ENCODE measurements at regions not wholly inside any gene's neighbourhood (a gene's known extent, or its start where the extent isn't known, plus 50 kb on each side); places are given as distances from the start of the nearest gene placed in this dataset.

DNA sequence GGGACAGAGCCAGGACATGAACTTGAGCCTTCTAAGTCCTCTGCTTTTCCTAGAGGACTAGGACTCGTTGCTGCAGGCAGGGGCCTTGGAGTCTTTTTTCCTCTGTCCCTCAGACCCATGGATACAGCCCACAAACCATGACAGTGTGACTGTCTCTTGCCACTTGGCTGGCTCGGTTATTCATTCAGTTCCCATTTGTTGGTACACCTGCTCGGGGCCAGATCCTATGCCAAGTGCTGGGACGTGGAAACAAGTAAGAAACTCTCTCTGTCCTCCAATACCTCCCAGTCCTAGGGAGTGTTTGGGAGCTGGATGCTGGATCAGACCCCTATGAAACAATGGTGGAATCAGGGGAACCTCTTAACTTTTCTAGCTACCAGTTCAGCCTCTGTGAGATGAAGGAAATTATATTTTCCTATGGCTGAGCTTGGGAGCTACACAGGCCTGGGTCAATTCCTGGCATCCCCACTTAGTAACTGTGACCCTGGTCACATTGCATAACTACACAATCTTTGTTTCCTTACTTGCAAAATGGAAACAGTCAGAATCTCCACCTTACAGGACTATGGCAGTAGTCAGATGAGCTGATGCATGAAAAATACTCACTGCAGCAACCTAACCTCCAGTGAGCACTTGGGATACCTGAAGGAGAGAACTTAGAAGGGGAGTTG, 106.3 kb upstream of the VRK1 start:
- no peaks in the 10 kb centered on the region for H3K79me2 ChIP-seq (ENCODE audit: insufficient read depth, low read length)
- no peak for TF ChIP-seq CTCF (IDR thresholded peaks at IDR 0.05; ENCODE audit: extremely low read depth, low read depth, low read length)
- no peak overlapping the region for H3K4me3 ChIP-seq (ENCODE audit: insufficient read depth, low read length)
- no peaks in the 10 kb centered on the region for H3K27me3 ChIP-seq (ENCODE audit: insufficient read depth, low read length)
- no peak for DNase-seq (ENCODE audit: insufficient read length, low spot score, missing footprints)
- no peaks in the 10 kb centered on the region for H4K20me1 ChIP-seq (ENCODE audit: insufficient read depth, low read length)
- no peak overlapping the region for H3K4me2 ChIP-seq (ENCODE audit: insufficient read depth, low read length)
- no peaks in the 10 kb centered on the region for H3K9me3 ChIP-seq (ENCODE audit: low read depth, low read length)
- no peak overlapping the region for H3K27ac ChIP-seq (ENCODE audit: low read depth, low read length)
- no peaks in the 10 kb centered on the region for H3K36me3 ChIP-seq (ENCODE audit: insufficient read depth, low read length)
- H2AFZ ChIP-seq (ENCODE audit: low read length): no peak overlapping the region
- H3K4me1 ChIP-seq (ENCODE audit: insufficient read depth, low read length): no peaks in the 10 kb centered on the region

- no peak for TF ChIP-seq CTCF (IDR thresholded peaks at IDR 0.05; ENCODE audit: extremely low read depth, low read depth, low read length)
- H3K9me3 ChIP-seq (ENCODE audit: low read depth, low read length): no peaks in the 10 kb centered on the region
- H3K36me3 ChIP-seq (ENCODE audit: insufficient read depth, low read length): no peaks in the 10 kb centered on the region
- no peaks in the 10 kb centered on the region for H3K27me3 ChIP-seq (ENCODE audit: insufficient read depth, low read length)
- no peak overlapping the region for H3K27ac ChIP-seq (ENCODE audit: low read depth, low read length)
- no peaks in the 10 kb centered on the region for H4K20me1 ChIP-seq (ENCODE audit: insufficient read depth, low read length)
- H2AFZ ChIP-seq (ENCODE audit: low read length): no peak overlapping the region
- no peak for DNase-seq (ENCODE audit: insufficient read length, low spot score, missing footprints)
- no peak overlapping the region for H3K4me3 ChIP-seq (ENCODE audit: insufficient read depth, low read length)
- no peak overlapping the region for H3K4me2 ChIP-seq (ENCODE audit: insufficient read depth, low read length)
- no peaks in the 10 kb centered on the region for H3K4me1 ChIP-seq (ENCODE audit: insufficient read depth, low read length)
- no peaks in the 10 kb centered on the region for H3K79me2 ChIP-seq (ENCODE audit: insufficient read depth, low read length)
Measured at GRCh38 chr14:96693252-96693820, 103.8 kb upstream of the VRK1 start.

- no peaks in the 10 kb centered on the region for H3K79me2 ChIP-seq (ENCODE audit: insufficient read depth, low read length)
- H3K4me1 ChIP-seq (ENCODE audit: insufficient read depth, low read length): no peaks in the 10 kb centered on the region
- no peaks in the 10 kb centered on the region for H3K27me3 ChIP-seq (ENCODE audit: insufficient read depth, low read length)
- no peak for DNase-seq (ENCODE audit: insufficient read length, low spot score, missing footprints)
- H3K27ac ChIP-seq (ENCODE audit: low read depth, low read length): no peak overlapping the region
- no peaks in the 10 kb centered on the region for H4K20me1 ChIP-seq (ENCODE audit: insufficient read depth, low read length)
- H2AFZ ChIP-seq (ENCODE audit: low read length): no peak overlapping the region
- TF ChIP-seq CTCF (IDR thresholded peaks at IDR 0.05; ENCODE audit: extremely low read depth, low read depth, low read length): no peak
- no peaks in the 10 kb centered on the region for H3K9me3 ChIP-seq (ENCODE audit: low read depth, low read length)
- no peaks in the 10 kb centered on the region for H3K36me3 ChIP-seq (ENCODE audit: insufficient read depth, low read length)
- H3K4me2 ChIP-seq (ENCODE audit: insufficient read depth, low read length): no peak overlapping the region
- H3K4me3 ChIP-seq (ENCODE audit: insufficient read depth, low read length): no peak overlapping the region
Measured at GRCh38 chr14:96693987-96694386, 103.2 kb upstream of the VRK1 start.

DNA sequence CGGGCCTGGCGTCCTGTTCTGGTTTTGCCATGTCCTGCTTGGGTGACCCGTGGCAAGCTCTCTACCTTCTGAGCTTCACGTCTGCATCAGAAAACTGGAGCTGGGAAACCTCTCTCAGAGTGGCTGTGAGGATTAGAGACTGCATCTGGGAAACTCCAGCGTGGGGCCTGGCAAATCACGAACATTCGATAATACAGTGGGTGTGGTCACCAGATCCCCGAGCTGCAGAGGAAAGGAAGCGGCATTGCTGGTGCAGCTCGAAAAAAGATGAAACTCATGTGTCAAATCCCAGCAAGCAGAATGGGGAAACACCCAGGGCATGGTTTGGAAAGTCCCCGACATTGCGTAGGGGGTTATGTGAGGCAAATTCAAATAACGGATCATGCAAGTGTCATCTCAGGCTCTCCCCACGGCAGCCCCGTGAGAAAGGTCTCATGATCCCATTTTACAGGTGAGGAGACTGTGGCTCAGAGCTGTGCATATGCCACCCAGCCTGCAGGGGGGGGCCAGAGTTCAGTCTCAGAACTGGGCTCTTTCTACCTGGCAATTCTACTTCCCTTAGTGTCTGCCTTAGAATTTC, 98.1 kb upstream of the VRK1 start:
- Histone ChIP-seq H3K36me3 (ENCODE audit: insufficient read depth, low read length) (no peaks in the 10 kb centered on the region), H3K79me2 (ENCODE audit: insufficient read depth, low read length) (no peaks in the 10 kb centered on the region), H2AFZ (ENCODE audit: low read length) (no peak overlapping the region), H3K4me3 (ENCODE audit: insufficient read depth, low read length) (no peak overlapping the region), H3K9me3 (ENCODE audit: low read depth, low read length) (no peaks in the 10 kb centered on the region), H3K27ac (ENCODE audit: low read depth, low read length) (no peak overlapping the region), H3K4me2 (ENCODE audit: insufficient read depth, low read length) (no peak overlapping the region), H3K27me3 (ENCODE audit: insufficient read depth, low read length) (no peaks in the 10 kb centered on the region), H4K20me1 (ENCODE audit: insufficient read depth, low read length) (no peaks in the 10 kb centered on the region), H3K4me1 (ENCODE audit: insufficient read depth, low read length) (no peaks in the 10 kb centered on the region)
- TF ChIP-seq CTCF (IDR thresholded peaks at IDR 0.05; ENCODE audit: extremely low read depth, low read depth, low read length): no peak
- no peak for DNase-seq (ENCODE audit: insufficient read length, low spot score, missing footprints)

Measured in osteoblast (primary cell).